ENCODE measurements at regions not wholly inside any gene's neighbourhood (a gene's known extent, or its start where the extent isn't known, plus 50 kb on each side); places are given as distances from the start of the nearest gene placed in this dataset.

DNA sequence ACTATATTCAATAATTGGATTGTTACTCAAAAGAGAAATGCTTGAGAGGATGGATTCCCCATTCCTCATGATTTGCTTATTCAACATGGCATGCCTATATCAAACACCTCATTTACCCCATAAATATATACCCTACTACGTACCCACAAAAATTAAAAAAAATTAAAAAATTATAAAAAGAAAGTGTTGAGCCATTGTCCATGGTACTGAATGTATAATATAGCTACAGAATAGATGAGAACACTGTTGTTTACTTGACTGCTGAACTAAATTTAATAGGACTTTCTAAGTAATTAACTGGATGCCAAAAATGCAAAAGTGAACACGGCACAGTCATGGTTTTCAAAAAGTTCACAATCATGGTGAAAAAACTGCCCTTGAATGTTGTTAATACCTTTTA is 725.8 kb downstream of the KCTD16 start:
- no peak for DNase-seq (ENCODE audit: low read depth in 2 of 3, low spot score in 2 of 3)

DNA sequence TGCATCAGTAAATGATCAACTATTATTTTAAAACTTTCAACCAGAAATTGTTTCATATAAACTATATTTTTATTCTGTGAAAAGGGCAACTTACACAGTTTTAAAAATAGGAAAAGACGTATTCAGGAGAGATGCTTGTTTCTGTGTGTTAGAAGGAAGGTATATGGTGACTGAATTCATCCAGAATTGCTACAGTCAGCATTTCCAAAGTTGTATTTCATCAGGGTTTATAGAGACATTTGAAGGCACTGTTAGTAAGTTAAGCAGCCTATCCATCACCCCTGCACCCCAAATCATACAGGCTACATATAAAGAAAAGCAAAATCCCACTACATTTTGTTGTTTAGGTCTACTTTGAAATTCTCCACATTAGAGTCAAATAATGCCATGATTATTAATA is 716.0 kb downstream of the KCTD16 start:
- no peak for DNase-seq (ENCODE audit: low read depth in 2 of 3, low spot score in 2 of 3)

DNA sequence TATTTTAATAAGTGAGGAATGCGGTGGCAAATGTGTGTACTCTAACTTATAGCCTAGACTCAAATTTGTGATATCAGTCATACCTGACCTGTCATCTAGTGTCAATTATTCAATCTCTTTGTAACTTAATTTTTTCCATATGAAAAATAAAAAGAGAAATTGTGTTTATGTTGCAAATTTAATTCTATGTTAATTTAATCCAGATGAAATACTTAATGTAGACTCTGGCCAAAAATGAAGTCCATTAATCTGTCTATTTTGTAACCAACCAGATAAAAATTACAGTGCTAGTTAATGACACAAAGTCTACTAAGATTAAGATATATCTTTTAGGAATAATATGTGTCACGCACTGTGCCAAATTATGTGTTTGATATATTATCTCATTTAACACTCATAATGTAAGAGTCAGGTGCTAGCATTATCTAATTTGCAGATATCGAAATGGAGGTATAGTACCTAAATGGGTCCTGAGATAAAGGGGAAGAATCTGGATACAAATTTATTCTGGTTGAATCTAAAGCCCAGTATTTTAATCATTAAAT is 712.1 kb downstream of the KCTD16 start:
- no peak for DNase-seq (ENCODE audit: low read depth in 2 of 3, low spot score in 2 of 3)

DNA sequence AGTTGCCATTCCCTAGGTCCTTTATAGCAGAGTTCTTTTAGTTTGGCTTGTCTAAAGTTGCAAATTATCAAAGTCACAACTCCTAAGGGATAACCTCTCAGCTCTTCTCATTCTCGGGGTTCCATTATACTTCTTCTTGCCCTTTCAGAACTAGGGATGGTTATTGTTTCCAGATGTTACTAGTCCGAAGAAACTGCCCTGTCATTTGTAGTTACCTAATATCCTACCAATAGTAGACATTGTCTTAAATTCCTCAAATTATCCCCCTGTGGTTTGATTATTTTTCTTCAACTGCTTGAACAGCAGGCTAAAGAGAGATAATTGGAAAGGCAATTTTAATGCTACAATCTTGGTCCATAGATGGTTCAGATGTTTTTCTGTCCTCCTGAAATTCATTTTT is 709.8 kb downstream of the KCTD16 start:
- no peak for DNase-seq (ENCODE audit: low read depth in 2 of 3, low spot score in 2 of 3)

DNA sequence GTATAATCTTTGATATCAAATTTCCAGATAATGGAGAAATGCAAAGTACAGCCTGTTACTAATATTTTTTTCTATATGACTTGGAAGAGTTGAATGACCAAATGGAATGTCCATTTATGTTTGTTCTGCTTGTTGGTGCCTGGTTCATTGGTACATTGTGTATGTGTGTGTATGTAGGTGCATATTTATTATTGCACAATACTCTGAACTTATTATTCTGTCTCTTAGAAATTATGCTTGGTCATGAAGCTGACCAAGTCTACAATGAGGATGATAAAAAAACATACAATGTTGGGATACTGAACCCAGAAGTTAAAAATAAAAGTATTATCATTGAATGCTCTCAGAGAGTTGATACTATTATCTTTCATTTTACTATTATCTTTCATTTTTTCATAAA is 706.3 kb downstream of the KCTD16 start:
- no peak for DNase-seq (ENCODE audit: low read depth in 2 of 3, low spot score in 2 of 3)

DNA sequence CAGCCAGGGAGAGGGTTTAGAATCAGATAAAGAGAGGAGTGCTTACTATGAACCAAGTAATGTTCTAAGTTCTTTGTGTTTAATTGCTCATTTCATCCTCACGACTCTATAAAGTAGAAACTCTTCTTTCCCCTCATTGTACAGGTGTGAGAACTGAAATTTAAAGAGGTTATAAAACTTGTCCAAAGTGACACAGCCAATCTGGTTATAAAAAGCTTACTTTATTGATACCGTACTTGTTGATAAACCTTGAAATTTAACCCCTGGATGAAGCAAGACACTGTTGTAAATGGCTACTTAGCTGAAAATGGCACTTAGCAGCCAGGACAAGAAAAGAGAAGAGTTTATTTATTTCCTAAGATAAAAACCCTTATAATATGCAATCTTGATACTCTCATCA is 702.4 kb downstream of the KCTD16 start:
- no peak for DNase-seq (ENCODE audit: low read depth in 2 of 3, low spot score in 2 of 3)

DNA sequence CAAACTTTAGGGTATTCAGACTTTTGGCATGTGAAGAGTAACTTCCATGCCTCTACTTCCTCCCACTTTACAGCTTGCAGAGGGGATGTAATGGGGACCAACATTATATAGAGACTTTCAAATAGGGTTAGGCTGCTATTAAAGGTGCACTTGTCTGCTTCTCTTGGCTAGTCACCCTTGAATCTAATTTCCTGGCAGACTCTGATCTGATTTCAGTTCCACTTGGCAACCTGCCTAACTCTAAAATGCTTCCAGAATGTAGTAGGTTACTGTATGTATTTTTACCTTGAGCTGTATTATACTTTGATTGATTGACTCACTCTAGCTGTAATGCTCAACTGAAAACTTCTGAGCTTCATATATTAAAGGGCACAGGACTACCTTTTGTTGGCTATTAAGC is 693.4 kb downstream of the KCTD16 start:
- DNase-seq (ENCODE audit: low read depth in 2 of 3, low spot score in 2 of 3), result no peak

DNA sequence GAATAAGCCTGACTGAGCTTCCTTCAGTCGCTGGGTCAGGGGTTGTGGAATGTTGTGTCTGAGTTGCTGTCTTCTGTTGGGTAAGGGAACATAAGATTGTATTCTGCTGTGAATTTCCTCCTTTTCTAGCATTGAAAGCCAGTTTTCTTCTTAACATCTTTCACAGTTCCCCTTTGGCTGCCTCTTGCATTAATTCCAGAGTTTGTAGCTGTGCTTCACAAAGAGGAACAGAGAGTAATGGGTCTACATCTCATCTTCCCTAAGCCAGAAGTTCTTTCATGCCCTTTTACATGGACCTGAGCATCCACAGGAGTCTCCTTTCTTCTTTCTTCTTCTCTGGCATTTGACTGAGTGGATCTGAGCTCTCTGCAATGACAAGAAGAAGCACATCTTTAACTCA is 686.8 kb downstream of the KCTD16 start:
- no peak for DNase-seq (ENCODE audit: low read depth in 2 of 3, low spot score in 2 of 3)

DNA sequence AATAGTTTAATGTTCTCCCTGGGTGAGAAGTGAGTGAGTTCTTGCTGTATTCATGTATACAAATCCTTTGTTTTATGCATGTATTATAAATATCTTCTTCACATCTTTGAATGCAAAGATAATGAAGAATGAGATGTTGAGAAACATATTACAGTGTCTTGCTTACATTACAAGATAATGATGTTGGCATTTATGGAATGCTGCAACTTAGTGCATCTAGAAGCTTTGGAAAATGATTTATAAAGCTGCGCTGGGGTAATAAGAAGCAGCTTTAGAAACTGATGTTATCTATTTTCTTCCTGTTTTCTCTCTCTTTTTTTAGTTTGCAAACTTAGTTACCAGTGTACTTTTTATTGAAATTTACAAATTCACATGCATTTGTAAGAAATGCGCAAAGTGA is 673.4 kb downstream of the KCTD16 start:
- DNase-seq (ENCODE audit: low read depth in 2 of 3, low spot score in 2 of 3), result no peak

DNA sequence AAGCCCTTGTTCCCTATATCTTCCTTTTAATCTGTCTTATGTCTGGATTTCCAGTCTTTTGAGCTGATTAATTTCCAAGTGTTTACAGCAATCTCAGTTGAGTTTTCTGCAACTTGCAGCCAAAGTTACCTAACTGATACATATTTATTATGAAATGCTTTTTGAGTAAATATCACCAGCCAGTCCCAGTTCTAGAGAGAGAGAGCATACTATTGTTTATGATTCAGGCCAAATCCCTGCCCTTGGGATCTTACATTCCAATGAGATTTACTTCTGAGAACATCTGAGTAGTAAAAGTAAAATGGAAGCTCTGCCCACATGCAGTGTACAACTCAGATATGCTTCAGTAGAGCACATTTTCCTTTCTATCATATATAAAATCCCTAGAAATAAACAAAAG is 661.7 kb downstream of the KCTD16 start:
- DNase-seq (ENCODE audit: low read depth in 2 of 3, low spot score in 2 of 3), result no peak

DNA sequence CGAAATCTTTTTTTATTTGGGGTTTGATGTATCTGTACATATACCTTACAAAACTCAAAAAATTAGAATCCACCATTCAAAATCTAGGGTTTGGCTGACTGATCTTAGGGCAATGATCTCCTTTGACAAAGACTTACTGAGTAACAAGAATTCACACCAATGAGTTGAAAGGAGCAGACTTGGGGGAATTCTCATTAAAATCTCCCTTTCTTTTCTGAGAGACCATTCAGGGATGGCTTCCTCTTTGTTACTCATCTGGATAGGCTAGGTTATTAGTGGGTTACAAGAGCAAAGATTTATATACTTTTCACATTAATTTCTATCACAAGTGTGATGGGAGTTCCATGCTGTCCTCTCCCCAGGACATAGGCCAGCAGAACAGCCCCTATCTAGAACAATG is 661.0 kb downstream of the KCTD16 start:
- DNase-seq (ENCODE audit: low read depth in 2 of 3, low spot score in 2 of 3), result no peak

DNA sequence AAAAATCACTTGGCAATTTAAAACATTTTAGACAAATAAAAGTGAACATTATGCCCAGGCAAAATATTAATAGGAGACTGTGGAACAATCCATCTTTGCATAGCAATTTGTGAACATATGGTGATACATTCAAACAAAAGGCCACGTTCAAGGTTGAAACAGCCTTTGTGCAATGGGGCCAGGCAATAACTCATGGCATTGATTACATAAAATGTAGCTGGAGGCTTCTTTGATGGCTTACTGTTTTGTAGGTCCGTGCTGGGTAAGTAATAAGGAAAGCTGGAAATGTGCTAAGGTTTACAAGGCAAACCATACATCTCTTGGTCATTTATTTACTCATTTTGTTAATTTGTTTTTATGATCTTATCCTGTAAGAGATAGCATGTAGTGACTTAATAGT is 651.8 kb downstream of the KCTD16 start:
- no peak for DNase-seq (ENCODE audit: low read depth in 2 of 3, low spot score in 2 of 3)

DNA sequence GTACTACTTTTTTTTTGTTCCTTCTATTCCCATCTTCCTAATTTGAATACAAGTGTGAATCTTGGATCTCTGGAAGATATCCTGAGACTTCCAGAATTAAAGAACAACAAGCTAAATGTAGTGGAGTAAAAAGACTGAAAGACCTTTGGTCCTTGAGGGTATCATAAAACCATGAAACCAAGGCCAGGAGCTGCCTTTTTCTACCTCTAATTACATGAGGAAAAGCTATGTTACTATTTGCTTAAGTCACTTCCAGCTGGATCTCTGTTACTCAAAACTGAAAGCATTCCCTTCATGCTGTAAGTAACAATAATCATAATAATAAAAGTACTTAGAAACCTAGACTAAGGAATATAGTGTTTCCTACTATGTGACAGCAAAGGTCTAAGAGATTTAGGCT is 649.6 kb downstream of the KCTD16 start:
- DNase-seq (ENCODE audit: low read depth in 2 of 3, low spot score in 2 of 3), result no peak

DNA sequence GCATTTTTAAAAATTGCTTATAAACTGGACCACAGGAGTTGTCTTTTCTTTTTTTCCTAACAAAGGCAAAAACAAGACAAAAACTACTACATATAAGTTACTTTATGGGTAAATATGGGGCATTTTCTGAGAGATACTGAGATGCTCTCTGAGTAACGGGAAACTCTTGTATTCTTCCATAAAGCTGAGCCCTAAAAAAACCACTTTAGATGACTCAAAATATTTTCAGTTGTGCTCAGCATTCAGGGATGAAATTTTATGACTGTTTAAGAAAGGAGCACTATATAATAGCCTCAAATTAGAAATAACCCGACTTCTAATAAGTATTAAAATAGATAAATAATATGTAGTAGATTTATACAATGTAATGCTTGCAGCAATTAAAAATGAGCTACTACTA is 644.5 kb downstream of the KCTD16 start:
- no peak for DNase-seq (ENCODE audit: low read depth in 2 of 3, low spot score in 2 of 3)

DNA sequence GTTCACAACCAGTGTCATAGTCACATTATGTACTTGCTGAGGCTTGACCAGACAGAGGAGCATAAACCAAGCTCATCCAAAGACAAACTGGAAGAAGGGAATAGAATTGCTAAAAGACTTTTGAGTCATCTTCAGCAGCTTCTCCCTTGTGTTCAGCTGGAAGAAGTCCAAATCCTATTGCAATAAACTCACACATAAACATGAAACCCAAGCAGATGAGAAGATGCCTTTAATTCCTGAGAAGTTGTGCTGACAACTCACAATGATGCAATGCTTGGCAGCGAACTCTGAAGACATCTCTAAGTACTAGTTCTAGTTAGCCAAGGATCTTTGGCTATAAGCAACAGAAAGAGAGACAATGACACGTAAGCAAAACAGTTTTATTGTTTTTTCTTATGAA is 642.1 kb downstream of the KCTD16 start:
- DNase-seq (ENCODE audit: low read depth in 2 of 3, low spot score in 2 of 3), result no peak

DNA sequence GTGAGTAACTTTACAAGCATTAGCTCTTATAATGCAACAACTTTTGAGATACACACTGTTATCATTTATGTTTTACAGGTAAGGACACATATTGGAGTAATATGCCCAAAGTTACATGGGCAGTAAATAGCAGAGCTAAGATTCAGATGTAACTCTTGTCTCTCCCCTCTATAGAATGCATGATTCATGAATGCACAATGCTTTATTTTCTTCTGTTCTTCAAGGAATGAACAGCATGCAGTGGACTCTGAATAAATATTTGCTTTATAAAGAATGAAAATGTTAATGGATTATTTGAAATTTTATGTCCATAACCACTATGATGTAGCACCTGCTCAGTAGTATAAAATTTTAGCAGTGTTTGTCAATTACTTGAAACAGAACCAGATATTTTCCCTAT is 629.5 kb downstream of the KCTD16 start:
- DNase-seq (ENCODE audit: low read depth in 2 of 3, low spot score in 2 of 3), result no peak

DNA sequence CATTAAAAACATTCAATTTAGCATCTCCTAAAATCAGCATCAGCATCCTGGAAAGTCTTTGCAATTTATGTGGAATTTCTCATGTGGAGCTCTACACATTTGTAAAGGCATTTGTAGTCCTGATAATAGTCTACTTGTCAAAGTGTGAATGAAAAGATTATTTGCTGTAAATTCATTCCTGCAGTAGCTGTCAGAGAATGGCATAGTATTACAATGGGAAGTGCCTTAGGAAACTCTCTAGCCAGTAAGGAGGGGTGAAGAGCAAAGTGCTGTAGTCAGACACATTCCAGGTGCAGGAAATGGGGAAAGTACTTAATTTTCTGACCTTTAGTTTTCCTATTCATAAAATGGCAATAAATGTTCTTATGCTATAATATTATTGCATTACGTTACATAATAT is 627.9 kb downstream of the KCTD16 start:
- no peak for DNase-seq (ENCODE audit: low read depth in 2 of 3, low spot score in 2 of 3)

DNA sequence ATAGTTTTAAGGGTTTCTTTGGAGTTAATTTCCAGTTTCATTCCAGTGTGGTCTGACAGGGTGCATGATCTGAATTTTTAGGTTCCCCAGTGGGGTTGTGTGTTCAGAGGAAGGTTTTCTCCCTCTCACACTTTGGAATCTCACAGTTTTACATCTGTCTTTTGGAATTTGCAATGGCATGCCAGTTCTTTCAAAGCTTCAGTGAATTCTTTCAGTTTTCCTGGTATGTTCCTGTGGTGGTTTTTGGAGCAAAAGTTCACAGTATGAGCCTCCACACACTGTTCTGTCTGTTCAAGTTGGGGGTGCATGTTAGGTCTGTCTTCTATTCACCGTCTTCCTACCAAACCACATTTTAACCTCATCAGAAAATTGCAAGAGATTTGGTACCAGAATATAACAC is 624.2 kb downstream of the KCTD16 start:
- no peak for DNase-seq (ENCODE audit: low read depth in 2 of 3, low spot score in 2 of 3)

DNA sequence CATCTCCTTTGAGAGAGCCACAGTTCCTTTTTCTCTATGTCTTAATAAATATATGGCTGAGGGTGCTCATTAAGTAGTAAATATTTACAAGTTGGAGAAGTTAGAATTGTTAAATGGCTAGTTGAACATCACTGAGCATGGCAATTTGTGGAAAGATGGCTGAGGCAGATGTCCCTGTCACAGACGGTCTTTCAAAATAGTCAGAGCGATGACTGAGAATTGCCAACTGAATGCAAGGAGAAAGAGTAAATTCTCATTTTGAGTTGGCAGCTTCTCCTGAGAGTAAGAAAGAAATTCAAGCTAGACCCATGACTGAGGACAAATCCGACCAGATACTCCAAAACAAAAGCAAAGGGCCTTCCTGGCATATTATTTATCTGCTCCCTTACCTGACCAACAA is 617.9 kb downstream of the KCTD16 start:
- DNase-seq (ENCODE audit: low read depth in 2 of 3, low spot score in 2 of 3), result no peak

DNA sequence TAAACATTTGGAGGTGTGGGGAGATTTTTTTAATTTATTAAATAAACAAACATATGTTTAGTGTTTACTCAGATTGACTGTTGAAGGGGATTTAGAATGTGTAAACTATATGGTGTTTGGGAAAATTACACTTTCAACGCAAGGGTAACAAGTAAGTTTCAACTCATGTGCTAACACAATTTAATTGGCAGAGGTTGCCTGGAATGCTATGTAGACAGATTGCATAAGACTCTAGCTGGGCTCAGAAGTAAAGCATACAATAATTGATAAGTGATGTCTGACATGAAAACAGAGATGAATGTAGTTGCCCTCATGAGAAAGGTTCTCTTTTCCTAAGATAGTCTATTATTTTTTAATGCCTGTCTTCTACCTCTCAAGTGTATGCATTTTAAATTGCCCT is 617.4 kb downstream of the KCTD16 start:
- DNase-seq (ENCODE audit: low read depth in 2 of 3, low spot score in 2 of 3), result no peak

DNA sequence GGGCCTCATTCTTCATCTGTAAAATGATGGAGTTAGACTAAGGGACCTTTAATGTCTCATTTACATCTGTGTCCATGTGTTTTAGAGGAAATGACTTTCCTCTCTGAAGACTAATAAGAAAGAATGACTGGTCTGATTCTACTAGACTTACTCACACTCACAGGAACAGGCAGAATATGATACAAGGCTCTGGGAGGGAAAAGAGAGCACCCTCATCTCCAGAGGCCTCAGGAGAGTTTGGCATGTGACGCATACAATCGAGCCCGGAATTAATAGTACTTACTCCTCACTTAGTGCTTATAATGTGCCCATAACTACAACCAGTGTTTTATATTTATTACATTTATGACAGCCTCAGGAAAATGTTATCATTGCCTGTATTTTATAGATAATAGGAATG is 608.7 kb downstream of the KCTD16 start:
- no peak for DNase-seq (ENCODE audit: low read depth in 2 of 3, low spot score in 2 of 3)

DNA sequence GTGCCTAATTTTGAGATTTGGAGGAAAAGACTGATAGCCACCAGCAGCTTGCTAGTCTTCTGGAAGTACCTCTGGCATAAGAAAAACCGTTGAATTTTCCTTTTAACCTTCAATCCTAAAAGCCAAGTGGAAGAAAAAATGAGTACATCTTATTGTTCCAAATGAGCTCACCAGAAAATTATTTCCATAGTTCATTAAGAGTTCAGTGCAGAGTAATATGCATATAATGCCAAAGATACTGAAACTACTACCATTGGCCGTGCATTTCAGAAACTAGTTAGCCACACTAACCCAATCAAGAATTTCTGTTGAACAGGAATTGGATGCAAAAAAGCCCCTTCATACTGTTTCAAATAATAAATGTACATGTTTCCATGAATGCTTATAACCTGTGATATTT is 607.9 kb downstream of the KCTD16 start:
- no peak for DNase-seq (ENCODE audit: low read depth in 2 of 3, low spot score in 2 of 3)

DNA sequence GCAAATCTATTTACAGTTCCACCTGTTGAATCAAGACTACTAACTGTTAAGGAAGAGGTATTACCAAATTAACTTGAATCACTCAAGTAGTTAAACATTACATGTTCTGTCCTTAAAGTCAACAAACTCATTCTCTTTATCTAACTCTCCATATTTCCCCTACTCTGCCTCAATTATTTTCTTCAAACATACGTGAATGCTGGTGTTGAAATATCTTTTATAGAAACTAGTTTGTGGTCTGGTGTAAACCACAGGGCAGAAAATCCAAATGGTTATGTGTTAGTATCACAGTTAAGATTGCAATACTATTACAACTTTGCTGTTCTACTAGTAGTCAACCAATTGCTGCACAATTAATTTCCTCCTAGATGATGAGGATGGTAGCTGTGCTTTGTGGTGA is 603.5 kb downstream of the KCTD16 start:
- no peak for DNase-seq (ENCODE audit: low read depth in 2 of 3, low spot score in 2 of 3)

DNA sequence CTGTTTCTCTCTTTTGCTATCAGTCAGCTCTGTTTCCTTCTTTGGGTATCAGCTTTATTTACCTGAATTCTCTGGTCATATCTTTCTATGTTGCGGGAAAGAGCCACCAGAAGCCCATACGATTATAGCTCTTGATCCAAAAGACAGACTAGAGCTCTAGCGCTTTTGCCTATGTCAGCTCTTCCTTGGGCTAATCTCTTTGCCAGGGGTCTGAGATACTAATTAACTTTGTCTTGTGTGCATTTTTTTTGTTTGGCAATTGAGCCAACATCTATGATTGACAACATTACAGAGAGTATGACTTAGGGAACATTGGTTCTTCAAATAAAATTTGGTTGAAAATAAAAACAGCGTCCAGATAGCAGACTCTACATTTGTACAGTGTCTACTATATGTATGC is 603.0 kb downstream of the KCTD16 start:
- DNase-seq (ENCODE audit: low read depth in 2 of 3, low spot score in 2 of 3), result no peak

All from hematopoietic multipotent progenitor cell (in vitro differentiated cells).